ENCODE measurements at regions not wholly inside any gene's neighbourhood (a gene's known extent, or its start where the extent isn't known, plus 50 kb on each side); places are given as distances from the start of the nearest gene placed in this dataset.

GRCh38 chr4:107380190-107380589 is 339.8 kb downstream of the PAPSS1 start:
- Histone ChIP-seq H3K36me3 (no peaks in the 10 kb centered on the region), H3K4me1 (no peaks in the 10 kb centered on the region), H3K27ac (replicated peaks in 1 of 4) (no peak overlapping the region), H3K27me3 (no peaks in the 10 kb centered on the region), H3K4me3 (no peak overlapping the region), H3K9me3 (no peaks in the 10 kb centered on the region)
- TF ChIP-seq POLR2AphosphoS5 (IDR thresholded peaks at IDR 0.05), result no peak
- TF ChIP-seq POLR2A (IDR thresholded peaks at IDR 0.05; ENCODE audit: low read depth), result no peak
- TF ChIP-seq EP300 (IDR thresholded peaks at IDR 0.05), result no peak
- TF ChIP-seq, protein P1, sequence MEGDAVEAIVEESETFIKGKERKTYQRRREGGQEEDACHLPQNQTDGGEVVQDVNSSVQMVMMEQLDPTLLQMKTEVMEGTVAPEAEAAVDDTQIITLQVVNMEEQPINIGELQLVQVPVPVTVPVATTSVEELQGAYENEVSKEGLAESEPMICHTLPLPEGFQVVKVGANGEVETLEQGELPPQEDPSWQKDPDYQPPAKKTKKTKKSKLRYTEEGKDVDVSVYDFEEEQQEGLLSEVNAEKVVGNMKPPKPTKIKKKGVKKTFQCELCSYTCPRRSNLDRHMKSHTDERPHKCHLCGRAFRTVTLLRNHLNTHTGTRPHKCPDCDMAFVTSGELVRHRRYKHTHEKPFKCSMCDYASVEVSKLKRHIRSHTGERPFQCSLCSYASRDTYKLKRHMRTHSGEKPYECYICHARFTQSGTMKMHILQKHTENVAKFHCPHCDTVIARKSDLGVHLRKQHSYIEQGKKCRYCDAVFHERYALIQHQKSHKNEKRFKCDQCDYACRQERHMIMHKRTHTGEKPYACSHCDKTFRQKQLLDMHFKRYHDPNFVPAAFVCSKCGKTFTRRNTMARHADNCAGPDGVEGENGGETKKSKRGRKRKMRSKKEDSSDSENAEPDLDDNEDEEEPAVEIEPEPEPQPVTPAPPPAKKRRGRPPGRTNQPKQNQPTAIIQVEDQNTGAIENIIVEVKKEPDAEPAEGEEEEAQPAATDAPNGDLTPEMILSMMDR (IDR thresholded peaks at IDR 0.05), result no peak
- WGBS, result 98% methylated on average over 4 of the region's 4 CpGs
- intact Hi-C loops (cut with DNase I), result no loop called here
- no peak for DNase-seq (ENCODE audit: extremely low spot score)

- TF ChIP-seq POLR2AphosphoS5 (IDR thresholded peaks at IDR 0.05) (no peak), EP300 (IDR thresholded peaks at IDR 0.05) (no peak), POLR2A (IDR thresholded peaks at IDR 0.05; ENCODE audit: low read depth) (no peak)
- TF ChIP-seq, protein P1 (IDR thresholded peaks at IDR 0.05), result no peak
- no peaks in the 10 kb centered on the region for H3K36me3 ChIP-seq
- WGBS, result 65% methylated on average over 5 of the region's 5 CpGs
- DNase-seq (ENCODE audit: extremely low spot score), result no peak
- intact Hi-C loops (cut with DNase I), result no loop called here
- H3K4me1 ChIP-seq, result no peaks in the 10 kb centered on the region
- no peaks in the 10 kb centered on the region for H3K9me3 ChIP-seq
- H3K27ac ChIP-seq (replicated peaks in 1 of 4), result no peak overlapping the region
- H3K4me3 ChIP-seq, result no peak overlapping the region
- no peaks in the 10 kb centered on the region for H3K27me3 ChIP-seq
These were observed 340.8 kb downstream of the PAPSS1 start for GRCh38 chr4:107379054-107379869.

GRCh38 chr4:107376293-107376692 is 340.2 kb upstream of the DKK2 start:
- TF ChIP-seq POLR2AphosphoS5 (IDR thresholded peaks at IDR 0.05) (no peak), EP300 (IDR thresholded peaks at IDR 0.05) (no peak), POLR2A (IDR thresholded peaks at IDR 0.05; ENCODE audit: low read depth) (no peak)
- TF ChIP-seq, protein P1 (IDR thresholded peaks at IDR 0.05), result no peak
- no peaks in the 10 kb centered on the region for H3K27me3 ChIP-seq
- no peaks in the 10 kb centered on the region for H3K36me3 ChIP-seq
- H3K4me1 ChIP-seq, result no peaks in the 10 kb centered on the region
- WGBS, result 67% methylated on average over 1 of the region's 1 CpG
- no peak overlapping the region for H3K27ac ChIP-seq (replicated peaks in 1 of 4)
- no peak overlapping the region for H3K4me3 ChIP-seq
- no peaks in the 10 kb centered on the region for H3K9me3 ChIP-seq
- intact Hi-C loops (cut with DNase I), result no loop called here
- DNase-seq (ENCODE audit: extremely low spot score), result no peak

DNA sequence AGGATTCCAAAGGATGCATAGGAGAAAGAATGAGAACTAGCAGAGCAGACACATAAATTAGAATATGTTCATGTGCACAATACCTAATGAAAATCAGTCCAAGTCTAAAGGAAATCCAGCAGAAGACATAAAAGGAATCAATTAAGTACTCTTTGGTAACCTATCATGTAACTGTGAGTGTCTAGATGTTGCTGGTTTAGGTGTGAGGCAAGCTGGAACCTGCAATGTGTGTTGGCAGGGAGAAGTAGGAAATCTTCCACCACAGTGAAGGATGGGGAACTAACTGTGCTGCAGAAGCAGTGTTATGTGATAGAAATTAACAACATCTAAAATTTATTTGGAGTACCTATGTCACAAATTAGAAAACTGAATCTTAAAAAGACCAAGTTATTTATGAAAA is 330.8 kb upstream of the DKK2 start:
- TF ChIP-seq, protein P1 (IDR thresholded peaks at IDR 0.05), result no peak
- no peak for TF ChIP-seq POLR2A (IDR thresholded peaks at IDR 0.05; ENCODE audit: low read depth)
- no peak for TF ChIP-seq EP300 (IDR thresholded peaks at IDR 0.05)
- TF ChIP-seq POLR2AphosphoS5 (IDR thresholded peaks at IDR 0.05), result no peak
- Histone ChIP-seq H3K9me3 (no peaks in the 10 kb centered on the region), H3K27me3 (no peaks in the 10 kb centered on the region), H3K4me3 (no peak overlapping the region), H3K4me1 (no peaks in the 10 kb centered on the region), H3K27ac (replicated peaks in 1 of 4) (no peak overlapping the region), H3K36me3 (no peaks in the 10 kb centered on the region)
- intact Hi-C loops (cut with DNase I), result no loop called here
- DNase-seq (ENCODE audit: extremely low spot score), result no peak
